NT2/D1 (cell line): ENCODE measurements at regions not wholly inside any gene's neighbourhood (a gene's known extent, or its start where the extent isn't known, plus 50 kb on each side); places are given as distances from the start of the nearest gene placed in this dataset.

ENCODE experiments used
- DNase-seq: peaks from one replicate; pipeline ENCODE4 v3.0.0-alpha.2; 2011; ENCODE audit warnings: low read depth, low spot score
- H3K27me3 ChIP-seq: 2 replicates; pipeline ENCODE4 v1.6.0; 2011; ENCODE audit warnings: mild to moderate bottlenecking; ENCODE audit not compliant: insufficient read length, insufficient read depth
- H3K36me3 ChIP-seq: 2 replicates; pipeline ENCODE4 v1.6.1; 2011; ENCODE audit warnings: mild to moderate bottlenecking, low read length, mixed read lengths; ENCODE audit not compliant: insufficient read depth, insufficient read length
- H3K4me1 ChIP-seq: 2 replicates; pipeline ENCODE4 v1.5.1; 2011; ENCODE audit not compliant: insufficient read depth, insufficient read length
- H3K4me3 ChIP-seq: 2 replicates; pipeline ENCODE4 v1.5.1; 2011; ENCODE audit warnings: low read depth; ENCODE audit not compliant: insufficient read length
- H3K9ac ChIP-seq: 2 replicates; pipeline ENCODE4 v1.6.0; 2011; ENCODE audit warnings: low read depth; ENCODE audit not compliant: insufficient read length
- H3K9me3 ChIP-seq: 2 replicates; pipeline ENCODE4 v1.5.1; 2011; ENCODE audit warnings: mild to moderate bottlenecking, low read length; ENCODE audit not compliant: insufficient read depth
- SUZ12 ChIP-seq: IDR thresholded peaks from 2 replicates; pipeline ENCODE4 v1.6.1; 2011; ENCODE audit not compliant: insufficient read length, insufficient read depth; ENCODE audit errors: extremely low read depth
- YY1 ChIP-seq: IDR thresholded peaks from 2 replicates; pipeline ENCODE4 v1.6.1; 2011; ENCODE audit not compliant: insufficient read length, insufficient read depth
- ZNF274 ChIP-seq: IDR thresholded peaks from 2 replicates; pipeline ENCODE4 v1.6.1; 2011; ENCODE audit warnings: mild to moderate bottlenecking, low read depth, low read length

- Histone ChIP-seq H3K4me1 (no peaks in the 10 kb centered on the region), H3K4me3 (no peak overlapping the region), H3K27me3 (no peaks in the 10 kb centered on the region), H3K9me3 (peaks cover 2% of the 10 kb centered on the region; the same call in 1 of the 2 replicates), H3K9ac (no peak overlapping the region), H3K36me3 (no peaks in the 10 kb centered on the region)
- DNase-seq = no peak
- TF ChIP-seq SUZ12 (no peak), ZNF274 (no peak), YY1 (no peak)
Measured at GRCh38 chr16:24471561-24472350, 67.6 kb upstream of the RBBP6 start.

DNA sequence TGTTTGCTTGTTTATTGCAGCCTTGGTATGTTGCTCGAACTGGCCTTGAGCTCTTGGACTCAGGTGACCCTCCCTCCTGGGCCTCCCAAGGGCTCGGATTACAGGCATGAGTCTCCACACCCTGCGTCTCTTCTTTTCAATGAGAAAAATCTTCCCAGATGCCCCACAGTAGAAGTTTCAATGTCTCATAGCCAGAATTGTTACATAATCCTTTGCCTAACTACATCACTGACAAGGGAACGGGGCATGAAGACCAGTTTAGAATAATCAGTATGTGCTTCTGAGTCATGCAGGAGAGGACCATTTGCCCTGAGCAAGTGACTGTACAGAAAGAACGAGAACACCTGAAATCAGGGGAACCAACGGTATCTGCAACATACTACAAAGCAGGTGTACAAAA, 61.9 kb upstream of the RBBP6 start:
- peaks cover 4% of the 10 kb centered on the region for H3K4me1 ChIP-seq
- no peak overlapping the region for H3K4me3 ChIP-seq
- no peak for DNase-seq
- TF ChIP-seq ZNF274 = no peak
- no peak for TF ChIP-seq YY1
- TF ChIP-seq SUZ12 = no peak
- H3K27me3 ChIP-seq = no peaks in the 10 kb centered on the region
- no peak overlapping the region for H3K9ac ChIP-seq
- H3K36me3 ChIP-seq = no peaks in the 10 kb centered on the region
- H3K9me3 ChIP-seq = no peaks in the 10 kb centered on the region

- Histone ChIP-seq H3K36me3 (no peaks in the 10 kb centered on the region), H3K4me3 (no peak overlapping the region), H3K4me1 (peaks cover 5% of the 10 kb centered on the region), H3K9me3 (no peaks in the 10 kb centered on the region), H3K9ac (no peak overlapping the region), H3K27me3 (no peaks in the 10 kb centered on the region)
- TF ChIP-seq YY1 (no peak), SUZ12 (no peak), ZNF274 (no peak)
- DNase-seq = no peak
Measured at GRCh38 chr16:24478401-24478800, 61.0 kb upstream of the RBBP6 start.

- no peak for TF ChIP-seq ZNF274
- TF ChIP-seq YY1 = no peak
- no peak for TF ChIP-seq SUZ12
- H3K27me3 ChIP-seq = no peaks in the 10 kb centered on the region
Measured at GRCh38 chr16:24482681-24483202, 56.6 kb upstream of the RBBP6 start.

DNA sequence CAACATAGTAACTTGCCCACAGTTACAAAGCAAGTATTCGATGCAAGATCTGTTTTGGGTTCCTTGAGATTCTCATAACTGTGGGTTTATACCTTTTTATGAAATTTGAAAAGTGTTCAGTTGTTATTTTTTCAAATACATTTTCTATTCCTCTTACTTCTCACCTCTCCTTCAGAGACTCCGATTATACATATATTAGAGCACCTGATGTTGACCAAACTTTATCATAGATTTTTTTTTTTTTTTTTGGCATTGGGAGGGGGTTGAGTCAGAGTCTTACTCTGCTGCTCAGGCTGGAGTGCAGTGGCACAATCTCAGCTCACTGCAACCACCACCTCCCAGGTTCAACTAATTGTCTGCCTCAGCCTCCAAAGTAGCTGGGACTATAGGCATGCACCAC, 51.3 kb upstream of the RBBP6 start:
- Histone ChIP-seq H3K36me3 (no peaks in the 10 kb centered on the region), H3K9ac (no peak overlapping the region), H3K9me3 (0 out of 2 replicates have a peak, but pooled peaks cover 8% of the 10 kb centered on the region), H3K4me3 (no peak overlapping the region), H3K27me3 (no peaks in the 10 kb centered on the region), H3K4me1 (no peaks in the 10 kb centered on the region)
- DNase-seq = no peak
- TF ChIP-seq ZNF274 = no peak
- no peak for TF ChIP-seq SUZ12
- no peak for TF ChIP-seq YY1

More at GRCh38 chr16:24482681-24483202, 56.6 kb upstream of the RBBP6 start:
- H3K9ac ChIP-seq = no peak overlapping the region
- no peak overlapping the region for H3K4me3 ChIP-seq
- H3K9me3 ChIP-seq = 0 out of 2 replicates have a peak, but pooled peaks cover 1% of the 10 kb centered on the region
- DNase-seq = peak; percentile 79
- peaks cover 5% of the 10 kb centered on the region for H3K4me1 ChIP-seq
- no peaks in the 10 kb centered on the region for H3K36me3 ChIP-seq
